HepG2 (cell line): ENCODE measurements at regions not wholly inside any gene's neighbourhood (a gene's known extent, or its start where the extent isn't known, plus 50 kb on each side); places are given as distances from the start of the nearest gene placed in this dataset.

ENCODE experiments used
- DBP ChIP-seq: sonication (generic); formaldehyde crosslinking; IDR thresholded peaks from 2 replicates; pipeline ENCODE4 v1.4.0; 2020; ENCODE audit warnings: missing genetic modification reagents; ENCODE audit errors: not compliant biosample characterization
- FOXK1 ChIP-seq: sonication (generic); formaldehyde crosslinking; IDR thresholded peaks from 2 replicates; pipeline ENCODE4 v1.4.0; 2020; ENCODE audit warnings: low read depth, missing genetic modification reagents, borderline replicate concordance
- GABPA ChIP-seq, 2 experiments: IDR thresholded peaks; 2 replicates each; pipeline ENCODE4 v1.6.1; 2011 to 2016; ENCODE audit warnings: low read depth in 2 of 2, low read length in 1 of 2, missing biosample characterization in 1 of 2, missing genetic modification characterization in 1 of 2
- GABPB1 ChIP-seq: IDR thresholded peaks from 2 replicates; pipeline ENCODE4 v1.6.1; 2016; ENCODE audit warnings: mild to moderate bottlenecking, missing genetic modification reagents, moderate library complexity, missing compliant biosample characterization
- HNF1B ChIP-seq: sonication (generic); formaldehyde crosslinking; IDR thresholded peaks from 2 replicates; pipeline ENCODE4 v1.5.1; 2020; ENCODE audit warnings: mild to moderate bottlenecking, moderate library complexity, missing genetic modification reagents
- HNRNPH1 ChIP-seq: fragments of 200-400 bp; formaldehyde crosslinking; optimal IDR thresholded peaks from 2 replicates; pipeline ENCODE3; 2017; ENCODE audit warnings: mild to moderate bottlenecking, low read depth, low read length
- HOXA7 ChIP-seq: sonication (generic); formaldehyde crosslinking; IDR thresholded peaks from 2 replicates; pipeline ENCODE4 v1.8.1; 2022; ENCODE audit warnings: mild to moderate bottlenecking, missing genetic modification reagents, moderate library complexity
- KLF12 ChIP-seq: sonication (generic); formaldehyde crosslinking; IDR thresholded peaks from 2 replicates; pipeline ENCODE4 v1.4.0; 2020; ENCODE audit warnings: missing genetic modification reagents, borderline replicate concordance
- MAF1 ChIP-seq: sonication (generic); formaldehyde crosslinking; IDR thresholded peaks from 2 replicates; pipeline ENCODE4 v1.5.0; 2020; ENCODE audit warnings: missing genetic modification reagents, borderline replicate concordance
- NCOA5 ChIP-seq: sonication (generic); formaldehyde crosslinking; IDR thresholded peaks from 2 replicates; pipeline ENCODE4 v1.4.0; 2020; ENCODE audit warnings: missing genetic modification reagents
- ZFP36L2 ChIP-seq: sonication (generic); formaldehyde crosslinking; IDR thresholded peaks from 2 replicates; pipeline ENCODE4 v1.4.0; 2020; ENCODE audit warnings: missing genetic modification reagents
- ZMAT3 ChIP-seq: sonication (generic); formaldehyde crosslinking; conservative IDR thresholded peaks from 2 replicates; pipeline ENCODE4 v1.7.0; 2021; ENCODE audit warnings: missing genetic modification reagents
- ZMYM3 ChIP-seq: sonication (generic); formaldehyde crosslinking; IDR thresholded peaks from 2 replicates; pipeline ENCODE4 v1.5.1; 2020; ENCODE audit warnings: mild to moderate bottlenecking, missing genetic modification reagents
- ZNF230 ChIP-seq: sonication (generic); formaldehyde crosslinking; IDR thresholded peaks from 2 replicates; pipeline ENCODE4 v1.4.0; 2020; ENCODE audit warnings: mild to moderate bottlenecking, missing genetic modification reagents
- ZNF275 ChIP-seq: sonication (generic); formaldehyde crosslinking; IDR thresholded peaks from 2 replicates; pipeline ENCODE4 v1.8.0; 2022; ENCODE audit warnings: missing genetic modification reagents, mild to moderate bottlenecking, inconsistent platforms, borderline replicate concordance
- ZNF326 ChIP-seq: sonication (generic); formaldehyde crosslinking; IDR thresholded peaks from 2 replicates; pipeline ENCODE4 v1.4.0; 2020; ENCODE audit warnings: missing genetic modification reagents, borderline replicate concordance
- ZNF367 ChIP-seq: sonication (generic); formaldehyde crosslinking; IDR thresholded peaks from 2 replicates; pipeline ENCODE4 v1.4.0; 2020; ENCODE audit warnings: missing genetic modification reagents, borderline replicate concordance
- ZNF563 ChIP-seq: sonication (generic); formaldehyde crosslinking; IDR thresholded peaks from 2 replicates; pipeline ENCODE4 v1.8.0; 2022; ENCODE audit warnings: mild to moderate bottlenecking, moderate library complexity, missing genetic modification reagents
- TF ChIP-seq, protein P1 (sequence below): sonication (generic); formaldehyde crosslinking; IDR thresholded peaks from 2 replicates; pipeline ENCODE4 v1.8.1; 2023; ENCODE audit warnings: mild to moderate bottlenecking, missing genetic modification reagents, borderline replicate concordance
- TF ChIP-seq, protein P2 (sequence below): sonication (generic); formaldehyde crosslinking; IDR thresholded peaks from 2 replicates; pipeline ENCODE4 v1.8.1; 2023; ENCODE audit warnings: mild to moderate bottlenecking, moderate library complexity, missing genetic modification reagents
- TF ChIP-seq, protein P3 (sequence below): fragments of 450-650 bp; IDR thresholded peaks from 2 replicates; pipeline ENCODE4 v1.6.1; 2017; ENCODE audit warnings: mild to moderate bottlenecking

GRCh38 chr2:111698743-111699554 is 185.0 kb downstream of the ANAPC1 start (continued):
- TF ChIP-seq GABPA (IDR thresholded peaks at IDR 0.05; ENCODE audit: low read depth, low read length): peak; percentile 14; the same call in 1 of the 2 replicates
- peak; percentile 81 for TF ChIP-seq GABPA (CRISPR knock-in tag; IDR thresholded peaks at IDR 0.05; ENCODE audit: low read depth)
- TF ChIP-seq HNRNPH1: no peak
- TF ChIP-seq HNF1B: peak; percentile 64; the same call in 1 of the 2 replicates
- TF ChIP-seq ZMYM3 (CRISPR knock-in tag): peak; percentile 49; the same call in 1 of the 2 replicates
- TF ChIP-seq NCOA5: no peak
- TF ChIP-seq ZNF326: no peak
- no peak for TF ChIP-seq HOXA7 (CRISPR knock-in tag)
- no peak for TF ChIP-seq ZNF563 (CRISPR knock-in tag)
- TF ChIP-seq ZNF367 (CRISPR knock-in tag): no peak
- no peak for TF ChIP-seq MAF1 (CRISPR knock-in tag)
- TF ChIP-seq ZMAT3 (CRISPR knock-in tag): 0 out of 2 replicates have a peak, but pooled peaks have one; percentile 28
- TF ChIP-seq ZNF230 (CRISPR knock-in tag): peak; percentile 84; the same call in 1 of the 2 replicates
- TF ChIP-seq ZFP36L2 (CRISPR knock-in tag): no peak
- TF ChIP-seq ZNF275 (CRISPR knock-in tag): no peak
- TF ChIP-seq, protein P1, sequence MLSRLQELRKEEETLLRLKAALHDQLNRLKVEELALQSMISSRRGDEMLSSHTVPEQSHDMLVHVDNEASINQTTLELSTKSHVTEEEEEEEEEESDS (CRISPR knock-in tag): 0 out of 2 replicates have a peak, but pooled peaks have one; percentile 63
- TF ChIP-seq FOXK1: peak; percentile 48; the same call in 1 of the 2 replicates
- TF ChIP-seq KLF12 (CRISPR knock-in tag): no peak
- TF ChIP-seq, protein P2, sequence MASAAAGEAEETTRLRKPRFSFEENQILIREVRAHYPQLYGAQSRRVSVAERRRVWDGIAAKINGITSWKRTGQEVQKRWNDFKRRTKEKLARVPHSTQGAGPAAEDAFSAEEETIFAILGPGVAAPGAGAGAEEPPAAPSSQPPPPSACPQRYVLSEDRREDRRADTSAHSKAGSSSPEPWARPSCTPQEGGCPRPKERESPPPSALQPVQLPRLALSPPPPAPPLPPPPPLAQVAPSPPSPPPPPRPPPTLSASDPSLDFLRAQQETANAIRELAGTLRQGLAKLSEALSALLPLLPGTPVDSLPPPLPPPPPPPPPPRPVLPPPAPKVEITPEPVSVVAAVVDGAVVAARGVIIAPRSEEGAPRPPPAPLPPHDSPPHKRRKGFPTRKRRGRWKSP (CRISPR knock-in tag): peak; percentile 64; the same call in 1 of the 2 replicates
- TF ChIP-seq GABPB1 (CRISPR knock-in tag): peak; percentile 77
- TF ChIP-seq DBP (CRISPR knock-in tag): no peak
- TF ChIP-seq, protein P3, sequence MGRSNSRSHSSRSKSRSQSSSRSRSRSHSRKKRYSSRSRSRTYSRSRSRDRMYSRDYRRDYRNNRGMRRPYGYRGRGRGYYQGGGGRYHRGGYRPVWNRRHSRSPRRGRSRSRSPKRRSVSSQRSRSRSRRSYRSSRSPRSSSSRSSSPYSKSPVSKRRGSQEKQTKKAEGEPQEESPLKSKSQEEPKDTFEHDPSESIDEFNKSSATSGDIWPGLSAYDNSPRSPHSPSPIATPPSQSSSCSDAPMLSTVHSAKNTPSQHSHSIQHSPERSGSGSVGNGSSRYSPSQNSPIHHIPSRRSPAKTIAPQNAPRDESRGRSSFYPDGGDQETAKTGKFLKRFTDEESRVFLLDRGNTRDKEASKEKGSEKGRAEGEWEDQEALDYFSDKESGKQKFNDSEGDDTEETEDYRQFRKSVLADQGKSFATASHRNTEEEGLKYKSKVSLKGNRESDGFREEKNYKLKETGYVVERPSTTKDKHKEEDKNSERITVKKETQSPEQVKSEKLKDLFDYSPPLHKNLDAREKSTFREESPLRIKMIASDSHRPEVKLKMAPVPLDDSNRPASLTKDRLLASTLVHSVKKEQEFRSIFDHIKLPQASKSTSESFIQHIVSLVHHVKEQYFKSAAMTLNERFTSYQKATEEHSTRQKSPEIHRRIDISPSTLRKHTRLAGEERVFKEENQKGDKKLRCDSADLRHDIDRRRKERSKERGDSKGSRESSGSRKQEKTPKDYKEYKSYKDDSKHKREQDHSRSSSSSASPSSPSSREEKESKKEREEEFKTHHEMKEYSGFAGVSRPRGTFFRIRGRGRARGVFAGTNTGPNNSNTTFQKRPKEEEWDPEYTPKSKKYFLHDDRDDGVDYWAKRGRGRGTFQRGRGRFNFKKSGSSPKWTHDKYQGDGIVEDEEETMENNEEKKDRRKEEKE: no peak
